ENCODE measurements at regions not wholly inside any gene's neighbourhood (a gene's known extent, or its start where the extent isn't known, plus 50 kb on each side); places are given as distances from the start of the nearest gene placed in this dataset.

DNA sequence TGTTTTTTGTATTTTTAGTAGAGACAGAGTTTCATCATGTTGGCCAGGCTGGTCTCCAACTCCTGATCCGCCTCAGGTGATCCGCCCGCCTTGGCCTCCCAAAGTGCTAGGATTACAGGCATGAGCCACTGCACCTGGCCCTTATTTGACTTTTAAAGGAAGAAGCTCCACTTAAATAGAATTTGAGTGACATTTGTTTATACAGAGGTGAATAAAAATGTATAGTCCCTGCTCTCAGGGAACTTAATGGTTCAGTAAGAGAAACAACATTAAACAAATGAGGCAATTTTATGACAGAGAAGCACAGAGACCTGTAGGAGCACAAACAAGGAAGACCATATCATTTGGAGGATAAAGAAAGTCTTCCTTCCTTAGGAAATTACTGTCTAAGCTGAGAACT lies 65.7 kb downstream of the C9orf152 start:
- TF ChIP-seq POLR2A (IDR thresholded peaks at IDR 0.05), result no peak
- TF ChIP-seq, protein P1, sequence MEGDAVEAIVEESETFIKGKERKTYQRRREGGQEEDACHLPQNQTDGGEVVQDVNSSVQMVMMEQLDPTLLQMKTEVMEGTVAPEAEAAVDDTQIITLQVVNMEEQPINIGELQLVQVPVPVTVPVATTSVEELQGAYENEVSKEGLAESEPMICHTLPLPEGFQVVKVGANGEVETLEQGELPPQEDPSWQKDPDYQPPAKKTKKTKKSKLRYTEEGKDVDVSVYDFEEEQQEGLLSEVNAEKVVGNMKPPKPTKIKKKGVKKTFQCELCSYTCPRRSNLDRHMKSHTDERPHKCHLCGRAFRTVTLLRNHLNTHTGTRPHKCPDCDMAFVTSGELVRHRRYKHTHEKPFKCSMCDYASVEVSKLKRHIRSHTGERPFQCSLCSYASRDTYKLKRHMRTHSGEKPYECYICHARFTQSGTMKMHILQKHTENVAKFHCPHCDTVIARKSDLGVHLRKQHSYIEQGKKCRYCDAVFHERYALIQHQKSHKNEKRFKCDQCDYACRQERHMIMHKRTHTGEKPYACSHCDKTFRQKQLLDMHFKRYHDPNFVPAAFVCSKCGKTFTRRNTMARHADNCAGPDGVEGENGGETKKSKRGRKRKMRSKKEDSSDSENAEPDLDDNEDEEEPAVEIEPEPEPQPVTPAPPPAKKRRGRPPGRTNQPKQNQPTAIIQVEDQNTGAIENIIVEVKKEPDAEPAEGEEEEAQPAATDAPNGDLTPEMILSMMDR (IDR thresholded peaks at IDR 0.05), result no peak
- TF ChIP-seq EP300 (IDR thresholded peaks at IDR 0.05), result no peak
